WTC11 (cell line): ENCODE measurements at regions not wholly inside any gene's neighbourhood (a gene's known extent, or its start where the extent isn't known, plus 50 kb on each side); places are given as distances from the start of the nearest gene placed in this dataset.

Experiments used
- ATAC-seq: fragments of 200-7000 bp; cut with Tn5 transposase; 2 replicates; pipeline ENCODE4 v1.10.0; 2021; ENCODE audit warnings: mild to moderate bottlenecking, moderate library complexity
- CTCF ChIA-PET: fragments of 300-600 bp; sonication (Branson Sonifier 250); formaldehyde crosslinking; loops from one replicate; lab custom pipeline; 2021; ENCODE audit warnings: antibody characterized with exemption; lab: Charles Lee
- POLR2A ChIA-PET: fragments of 350-600 bp; sonication (Branson Sonifier 250); formaldehyde crosslinking; loops from one replicate; lab custom pipeline; 2021; ENCODE audit warnings: antibody characterized with exemption; lab: Charles Lee
- DNase-seq: peaks from one replicate; pipeline ENCODE4 v3.0.0; 2021; ENCODE audit warnings: low spot score
- H3K27ac Mint-ChIP-seq: 2 replicates; pipeline ENCODE4 v1.8.0; 2021; ENCODE audit warnings: mixed read lengths
- H3K27me3 Mint-ChIP-seq: 2 replicates; pipeline ENCODE4 v1.8.0; 2021; ENCODE audit warnings: low read depth, mild to moderate bottlenecking, moderate library complexity, mixed read lengths
- H3K36me3 Mint-ChIP-seq: 2 replicates; pipeline ENCODE4 v1.8.0; 2021; ENCODE audit warnings: mixed read lengths
- H3K4me1 Mint-ChIP-seq: 2 replicates; pipeline ENCODE4 v1.8.0; 2022; ENCODE audit warnings: mixed read lengths
- H3K4me3 Mint-ChIP-seq: 2 replicates; pipeline ENCODE4 v1.8.0; 2021; ENCODE audit warnings: mild to moderate bottlenecking, moderate library complexity, mixed read lengths
- H3K9me3 Mint-ChIP-seq: 2 replicates; pipeline ENCODE4 v1.8.0; 2021; ENCODE audit warnings: mixed read lengths
- CREM ChIP-seq: sonication (generic); formaldehyde crosslinking; IDR thresholded peaks from 2 replicates; pipeline ENCODE4 v1.8.1; 2022; ENCODE audit warnings: mild to moderate bottlenecking, missing genetic modification reagents, moderate library complexity
- FOXJ3 ChIP-seq: sonication (generic); formaldehyde crosslinking; IDR thresholded peaks from 2 replicates; pipeline ENCODE4 v1.9.0; 2021; ENCODE audit warnings: missing genetic modification reagents, mild to moderate bottlenecking, borderline replicate concordance
- GTF2I ChIP-seq: fragments of 250-450 bp; sonication (Bioruptor Pico); conservative IDR thresholded peaks from 2 replicates; pipeline ENCODE4 v1.4.0; 2021; ENCODE audit warnings: mild to moderate bottlenecking
- NFE2L1 ChIP-seq: sonication (generic); formaldehyde crosslinking; IDR thresholded peaks from 2 replicates; pipeline ENCODE4 v1.8.1; 2023; ENCODE audit warnings: missing genetic modification reagents
- NR1H2 ChIP-seq: sonication (generic); formaldehyde crosslinking; IDR thresholded peaks from 2 replicates; pipeline ENCODE4 v1.9.0; 2021; ENCODE audit warnings: mild to moderate bottlenecking, moderate library complexity, missing genetic modification reagents
- NR3C1 ChIP-seq: sonication (generic); formaldehyde crosslinking; conservative IDR thresholded peaks from 2 replicates; pipeline ENCODE4 v1.8.1; 2023; ENCODE audit warnings: low read depth, mild to moderate bottlenecking, missing genetic modification reagents
- RELA ChIP-seq: sonication (generic); formaldehyde crosslinking; IDR thresholded peaks from 2 replicates; pipeline ENCODE4 v1.8.1; 2022; ENCODE audit warnings: missing genetic modification reagents, mild to moderate bottlenecking, borderline replicate concordance
- ZBTB21 ChIP-seq: sonication (generic); formaldehyde crosslinking; IDR thresholded peaks from 2 replicates; pipeline ENCODE4 v1.8.1; 2023; ENCODE audit warnings: mild to moderate bottlenecking, missing genetic modification reagents, borderline replicate concordance
- ZNF263 ChIP-seq: sonication (generic); formaldehyde crosslinking; IDR thresholded peaks from 2 replicates; pipeline ENCODE4 v1.8.1; 2022; ENCODE audit warnings: low read depth, mild to moderate bottlenecking, moderate library complexity, missing genetic modification reagents
- ZNF396 ChIP-seq: fragments of 250-450 bp; sonication (Bioruptor Pico); IDR thresholded peaks from 2 replicates; pipeline ENCODE4 v1.8.0; 2021; ENCODE audit warnings: mild to moderate bottlenecking, moderate library complexity, borderline replicate concordance
- TF ChIP-seq, protein P1 (sequence below): sonication (generic); formaldehyde crosslinking; IDR thresholded peaks from 2 replicates; pipeline ENCODE4 v1.8.0; 2022; ENCODE audit warnings: mild to moderate bottlenecking, missing genetic modification reagents
- TF ChIP-seq, protein P2 (sequence below): sonication (generic); formaldehyde crosslinking; IDR thresholded peaks from 2 replicates; pipeline ENCODE4 v1.8.0; 2022; ENCODE audit warnings: mild to moderate bottlenecking, missing genetic modification reagents
- TF ChIP-seq, protein P3 (sequence below): sonication (generic); formaldehyde crosslinking; IDR thresholded peaks from 2 replicates; pipeline ENCODE4 v1.8.1; 2022; ENCODE audit warnings: missing genetic modification reagents, borderline replicate concordance
- TF ChIP-seq, protein P4 (sequence below): sonication (generic); formaldehyde crosslinking; IDR thresholded peaks from 2 replicates; pipeline ENCODE4 v1.8.1; 2023; ENCODE audit warnings: mild to moderate bottlenecking, missing genetic modification reagents, moderate library complexity
- TF ChIP-seq, protein P5 (sequence below): fragments of 250-450 bp; sonication (Bioruptor Pico); IDR thresholded peaks from 2 replicates; pipeline ENCODE4 v2.1.2; 2022; ENCODE audit warnings: mild to moderate bottlenecking, moderate library complexity
- TF ChIP-seq, protein P6 (sequence below): fragments of 250-450 bp; sonication (Bioruptor Pico); IDR thresholded peaks from 2 replicates; pipeline ENCODE4 v1.9.0; 2021; ENCODE audit warnings: mild to moderate bottlenecking, borderline replicate concordance

DNA sequence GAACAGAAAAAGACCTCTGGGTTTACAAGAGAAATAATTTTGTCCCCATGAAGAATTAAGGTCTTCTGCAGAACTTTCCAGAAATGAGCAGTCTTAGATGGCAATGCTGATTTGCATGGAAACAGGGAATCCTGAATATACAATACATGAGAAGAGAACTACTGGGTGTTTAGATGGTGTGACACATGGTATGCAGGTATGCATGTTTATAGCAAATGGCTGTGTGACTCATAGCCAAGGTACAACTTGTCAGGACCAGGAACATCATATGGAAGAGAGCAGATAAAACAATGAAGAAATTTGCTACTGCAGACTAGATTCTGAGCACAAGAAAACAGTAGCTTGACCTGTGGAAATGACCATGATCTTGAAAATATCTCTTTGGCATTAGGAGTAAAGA, 907.8 kb downstream of the GATA3 start (continued):
- TF ChIP-seq, protein P1, sequence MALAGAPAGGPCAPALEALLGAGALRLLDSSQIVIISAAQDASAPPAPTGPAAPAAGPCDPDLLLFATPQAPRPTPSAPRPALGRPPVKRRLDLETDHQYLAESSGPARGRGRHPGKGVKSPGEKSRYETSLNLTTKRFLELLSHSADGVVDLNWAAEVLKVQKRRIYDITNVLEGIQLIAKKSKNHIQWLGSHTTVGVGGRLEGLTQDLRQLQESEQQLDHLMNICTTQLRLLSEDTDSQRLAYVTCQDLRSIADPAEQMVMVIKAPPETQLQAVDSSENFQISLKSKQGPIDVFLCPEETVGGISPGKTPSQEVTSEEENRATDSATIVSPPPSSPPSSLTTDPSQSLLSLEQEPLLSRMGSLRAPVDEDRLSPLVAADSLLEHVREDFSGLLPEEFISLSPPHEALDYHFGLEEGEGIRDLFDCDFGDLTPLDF (CRISPR knock-in tag): no peak
- no peak for TF ChIP-seq FOXJ3 (CRISPR knock-in tag)
- TF ChIP-seq, all 79 proteins: peak for 0

DNA sequence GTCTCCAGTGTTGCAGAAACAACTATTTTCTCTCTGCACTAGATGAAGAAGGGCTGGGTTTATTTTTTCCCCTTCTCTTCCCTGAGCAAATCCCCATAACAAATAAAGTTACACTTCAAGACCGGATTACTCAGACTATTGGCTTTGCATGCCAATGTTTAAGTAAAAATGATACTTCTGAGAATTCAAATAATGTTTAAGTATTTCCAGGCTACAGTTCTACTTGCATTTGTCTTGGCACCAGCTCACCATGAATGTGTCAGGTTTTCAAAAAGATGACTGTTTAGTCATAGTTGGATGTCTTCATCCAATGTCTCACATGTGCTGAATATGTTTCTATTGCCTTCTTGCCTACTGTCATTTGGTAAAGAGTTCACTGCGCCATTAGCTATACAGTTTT, 912.6 kb downstream of the GATA3 start:
- ATAC-seq (no peak), DNase-seq (no peak)
- H3K36me3 Mint-ChIP-seq: no peaks in the 10 kb centered on the region
- TF ChIP-seq, protein P2, sequence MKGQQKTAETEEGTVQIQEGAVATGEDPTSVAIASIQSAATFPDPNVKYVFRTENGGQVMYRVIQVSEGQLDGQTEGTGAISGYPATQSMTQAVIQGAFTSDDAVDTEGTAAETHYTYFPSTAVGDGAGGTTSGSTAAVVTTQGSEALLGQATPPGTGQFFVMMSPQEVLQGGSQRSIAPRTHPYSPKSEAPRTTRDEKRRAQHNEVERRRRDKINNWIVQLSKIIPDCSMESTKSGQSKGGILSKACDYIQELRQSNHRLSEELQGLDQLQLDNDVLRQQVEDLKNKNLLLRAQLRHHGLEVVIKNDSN (CRISPR knock-in tag): no peak
- TF ChIP-seq ZNF396 (CRISPR knock-in tag) (no peak), RELA (CRISPR knock-in tag) (no peak), CREM (CRISPR knock-in tag) (no peak), ZBTB21 (CRISPR knock-in tag) (no peak), NFE2L1 (CRISPR knock-in tag) (no peak), NR1H2 (CRISPR knock-in tag) (no peak), NR3C1 (CRISPR knock-in tag) (no peak), FOXJ3 (CRISPR knock-in tag) (no peak), ZNF263 (no peak), GTF2I (no peak)
- TF ChIP-seq, protein P3, sequence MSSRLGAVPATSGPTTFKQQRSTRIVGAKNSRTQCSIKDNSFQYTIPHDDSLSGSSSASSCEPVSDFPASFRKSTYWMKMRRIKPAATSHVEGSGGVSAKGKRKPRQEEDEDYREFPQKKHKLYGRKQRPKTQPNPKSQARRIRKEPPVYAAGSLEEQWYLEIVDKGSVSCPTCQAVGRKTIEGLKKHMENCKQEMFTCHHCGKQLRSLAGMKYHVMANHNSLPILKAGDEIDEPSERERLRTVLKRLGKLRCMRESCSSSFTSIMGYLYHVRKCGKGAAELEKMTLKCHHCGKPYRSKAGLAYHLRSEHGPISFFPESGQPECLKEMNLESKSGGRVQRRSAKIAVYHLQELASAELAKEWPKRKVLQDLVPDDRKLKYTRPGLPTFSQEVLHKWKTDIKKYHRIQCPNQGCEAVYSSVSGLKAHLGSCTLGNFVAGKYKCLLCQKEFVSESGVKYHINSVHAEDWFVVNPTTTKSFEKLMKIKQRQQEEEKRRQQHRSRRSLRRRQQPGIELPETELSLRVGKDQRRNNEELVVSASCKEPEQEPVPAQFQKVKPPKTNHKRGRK (CRISPR knock-in tag): no peak
- TF ChIP-seq, protein P4, sequence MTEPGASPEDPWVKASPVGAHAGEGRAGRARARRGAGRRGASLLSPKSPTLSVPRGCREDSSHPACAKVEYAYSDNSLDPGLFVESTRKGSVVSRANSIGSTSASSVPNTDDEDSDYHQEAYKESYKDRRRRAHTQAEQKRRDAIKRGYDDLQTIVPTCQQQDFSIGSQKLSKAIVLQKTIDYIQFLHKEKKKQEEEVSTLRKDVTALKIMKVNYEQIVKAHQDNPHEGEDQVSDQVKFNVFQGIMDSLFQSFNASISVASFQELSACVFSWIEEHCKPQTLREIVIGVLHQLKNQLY (CRISPR knock-in tag): no peak
- TF ChIP-seq, protein P5, sequence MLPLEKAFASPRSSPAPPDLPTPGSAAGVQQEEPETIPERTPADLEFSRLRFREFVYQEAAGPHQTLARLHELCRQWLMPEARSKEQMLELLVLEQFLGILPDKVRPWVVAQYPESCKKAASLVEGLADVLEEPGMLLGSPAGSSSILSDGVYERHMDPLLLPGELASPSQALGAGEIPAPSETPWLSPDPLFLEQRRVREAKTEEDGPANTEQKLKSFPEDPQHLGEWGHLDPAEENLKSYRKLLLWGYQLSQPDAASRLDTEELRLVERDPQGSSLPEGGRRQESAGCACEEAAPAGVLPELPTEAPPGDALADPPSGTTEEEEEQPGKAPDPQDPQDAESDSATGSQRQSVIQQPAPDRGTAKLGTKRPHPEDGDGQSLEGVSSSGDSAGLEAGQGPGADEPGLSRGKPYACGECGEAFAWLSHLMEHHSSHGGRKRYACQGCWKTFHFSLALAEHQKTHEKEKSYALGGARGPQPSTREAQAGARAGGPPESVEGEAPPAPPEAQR (CRISPR knock-in tag): no peak
- TF ChIP-seq, protein P6, sequence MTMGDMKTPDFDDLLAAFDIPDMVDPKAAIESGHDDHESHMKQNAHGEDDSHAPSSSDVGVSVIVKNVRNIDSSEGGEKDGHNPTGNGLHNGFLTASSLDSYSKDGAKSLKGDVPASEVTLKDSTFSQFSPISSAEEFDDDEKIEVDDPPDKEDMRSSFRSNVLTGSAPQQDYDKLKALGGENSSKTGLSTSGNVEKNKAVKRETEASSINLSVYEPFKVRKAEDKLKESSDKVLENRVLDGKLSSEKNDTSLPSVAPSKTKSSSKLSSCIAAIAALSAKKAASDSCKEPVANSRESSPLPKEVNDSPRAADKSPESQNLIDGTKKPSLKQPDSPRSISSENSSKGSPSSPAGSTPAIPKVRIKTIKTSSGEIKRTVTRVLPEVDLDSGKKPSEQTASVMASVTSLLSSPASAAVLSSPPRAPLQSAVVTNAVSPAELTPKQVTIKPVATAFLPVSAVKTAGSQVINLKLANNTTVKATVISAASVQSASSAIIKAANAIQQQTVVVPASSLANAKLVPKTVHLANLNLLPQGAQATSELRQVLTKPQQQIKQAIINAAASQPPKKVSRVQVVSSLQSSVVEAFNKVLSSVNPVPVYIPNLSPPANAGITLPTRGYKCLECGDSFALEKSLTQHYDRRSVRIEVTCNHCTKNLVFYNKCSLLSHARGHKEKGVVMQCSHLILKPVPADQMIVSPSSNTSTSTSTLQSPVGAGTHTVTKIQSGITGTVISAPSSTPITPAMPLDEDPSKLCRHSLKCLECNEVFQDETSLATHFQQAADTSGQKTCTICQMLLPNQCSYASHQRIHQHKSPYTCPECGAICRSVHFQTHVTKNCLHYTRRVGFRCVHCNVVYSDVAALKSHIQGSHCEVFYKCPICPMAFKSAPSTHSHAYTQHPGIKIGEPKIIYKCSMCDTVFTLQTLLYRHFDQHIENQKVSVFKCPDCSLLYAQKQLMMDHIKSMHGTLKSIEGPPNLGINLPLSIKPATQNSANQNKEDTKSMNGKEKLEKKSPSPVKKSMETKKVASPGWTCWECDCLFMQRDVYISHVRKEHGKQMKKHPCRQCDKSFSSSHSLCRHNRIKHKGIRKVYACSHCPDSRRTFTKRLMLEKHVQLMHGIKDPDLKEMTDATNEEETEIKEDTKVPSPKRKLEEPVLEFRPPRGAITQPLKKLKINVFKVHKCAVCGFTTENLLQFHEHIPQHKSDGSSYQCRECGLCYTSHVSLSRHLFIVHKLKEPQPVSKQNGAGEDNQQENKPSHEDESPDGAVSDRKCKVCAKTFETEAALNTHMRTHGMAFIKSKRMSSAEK (CRISPR knock-in tag): no peak
- POLR2A ChIA-PET: interaction anchor here (0.6 kb wide), 2 partner anchors 170 to 901 kb away, joined by 3 to 5 read pairs; no protein-coding TSS in a partner anchor
- no peaks in the 10 kb centered on the region for H3K4me1 Mint-ChIP-seq
- no peak overlapping the region for H3K27ac Mint-ChIP-seq
- CTCF ChIA-PET: no interaction called here
- H3K4me3 Mint-ChIP-seq: no peak overlapping the region
- H3K9me3 Mint-ChIP-seq: peaks cover 20% of the 10 kb centered on the region
- no peaks in the 10 kb centered on the region for H3K27me3 Mint-ChIP-seq
